ENCODE measurements at regions not wholly inside any gene's neighbourhood (a gene's known extent, or its start where the extent isn't known, plus 50 kb on each side); places are given as distances from the start of the nearest gene placed in this dataset.
"Not testable (repeated sequence)": the region's sequence is repeated elsewhere in the genome, so short reads cannot be mapped to it uniquely, and the experiment has no call there.

GRCh38 chr10:109809954-109810353, 113.4 kb downstream of the XPNPEP1 start:
- ATAC-seq: not testable (repeated sequence)

- ATAC-seq: not testable (repeated sequence)
These were observed 122.1 kb downstream of the XPNPEP1 start for GRCh38 chr10:109801191-109801590.

GRCh38 chr10:109790647-109791046, 132.7 kb downstream of the XPNPEP1 start:
- no peak for ATAC-seq

- no peak for ATAC-seq
These were observed 139.1 kb downstream of the XPNPEP1 start for GRCh38 chr10:109784236-109784635.

GRCh38 chr10:109783286-109783685, 140.0 kb downstream of the XPNPEP1 start:
- ATAC-seq: no peak

- no peak for ATAC-seq
These were observed 142.3 kb downstream of the XPNPEP1 start for GRCh38 chr10:109780997-109781396.

- no peak for ATAC-seq
These were observed 144.3 kb downstream of the XPNPEP1 start for GRCh38 chr10:109778993-109779392.

- no peak for ATAC-seq
These were observed 149.2 kb downstream of the XPNPEP1 start for GRCh38 chr10:109774121-109774440.

GRCh38 chr10:109773288-109774120, 149.8 kb downstream of the XPNPEP1 start:
- ATAC-seq: no peak

GRCh38 chr10:109770663-109771062, 152.6 kb downstream of the XPNPEP1 start:
- ATAC-seq: no peak

- ATAC-seq: no peak
These were observed 153.3 kb downstream of the XPNPEP1 start for GRCh38 chr10:109769966-109770365.

GRCh38 chr10:109765838-109766237, 157.5 kb downstream of the XPNPEP1 start:
- no peak for ATAC-seq

GRCh38 chr10:109762555-109762954, 160.8 kb downstream of the XPNPEP1 start:
- no peak for ATAC-seq

GRCh38 chr10:109757670-109758069, 165.6 kb downstream of the XPNPEP1 start:
- not testable (repeated sequence) for ATAC-seq

- no peak for ATAC-seq
These were observed 176.4 kb downstream of the XPNPEP1 start for GRCh38 chr10:109746861-109747260.

GRCh38 chr10:109744020-109744419, 179.3 kb downstream of the XPNPEP1 start:
- no peak for ATAC-seq

- ATAC-seq: no peak
These were observed 179.7 kb downstream of the XPNPEP1 start for GRCh38 chr10:109743574-109743973.

- no peak for ATAC-seq
These were observed 180.2 kb downstream of the XPNPEP1 start for GRCh38 chr10:109743146-109743545.

GRCh38 chr10:109741712-109742111, 181.6 kb downstream of the XPNPEP1 start:
- ATAC-seq: no peak

GRCh38 chr10:109740436-109740835, 182.9 kb downstream of the XPNPEP1 start:
- no peak for ATAC-seq

GRCh38 chr10:109737626-109738025, 185.7 kb downstream of the XPNPEP1 start:
- ATAC-seq: no peak

- ATAC-seq: no peak
These were observed 186.3 kb downstream of the XPNPEP1 start for GRCh38 chr10:109737009-109737408.

GRCh38 chr10:109735776-109736175, 187.5 kb downstream of the XPNPEP1 start:
- no peak for ATAC-seq

GRCh38 chr10:109732254-109732965, 190.9 kb downstream of the XPNPEP1 start:
- ATAC-seq: no peak
